ENCODE measurements at regions not wholly inside any gene's neighbourhood (a gene's known extent, or its start where the extent isn't known, plus 50 kb on each side); places are given as distances from the start of the nearest gene placed in this dataset.

GRCh38 chr6:165900970-165901369, 237.9 kb upstream of the PDE10A start:
- Histone ChIP-seq H3K9ac (no peak overlapping the region), H3K4me3 (no peak overlapping the region), H3K27ac (no peak overlapping the region), H3K4me1 (no peaks in the 10 kb centered on the region), H3K9me3 (ENCODE audit: low read depth) (no peaks in the 10 kb centered on the region), H4K20me1 (ENCODE audit: low read depth) (no peaks in the 10 kb centered on the region), H3K27me3 (no peaks in the 10 kb centered on the region), H3K79me2 (ENCODE audit: low read depth) (no peaks in the 10 kb centered on the region), H2AFZ (replicated peaks) (no peak overlapping the region), H3F3A (ENCODE audit: low read depth) (no peaks in the 10 kb centered on the region), H3K4me2 (no peak overlapping the region), H3K36me3 (no peaks in the 10 kb centered on the region)
- no peaks in the 10 kb centered on the region for H3K9me3 Mint-ChIP-seq
- H3K27ac Mint-ChIP-seq = no peak overlapping the region
- H3K27me3 Mint-ChIP-seq (ENCODE audit: insufficient read depth, low read depth) = peaks cover 2% of the 10 kb centered on the region
- H3K4me3 Mint-ChIP-seq = no peak overlapping the region
- H3K4me1 Mint-ChIP-seq = no peaks in the 10 kb centered on the region
- no peaks in the 10 kb centered on the region for H3K36me3 Mint-ChIP-seq
- TF ChIP-seq EZH2 (IDR thresholded peaks at IDR 0.05) (no peak), EZH2phosphoT487 (IDR thresholded peaks at IDR 0.05) (no peak), CTCF (IDR thresholded peaks at IDR 0.05) (no peak)
- no peak for DNase-seq (ENCODE audit: low spot score)

DNA sequence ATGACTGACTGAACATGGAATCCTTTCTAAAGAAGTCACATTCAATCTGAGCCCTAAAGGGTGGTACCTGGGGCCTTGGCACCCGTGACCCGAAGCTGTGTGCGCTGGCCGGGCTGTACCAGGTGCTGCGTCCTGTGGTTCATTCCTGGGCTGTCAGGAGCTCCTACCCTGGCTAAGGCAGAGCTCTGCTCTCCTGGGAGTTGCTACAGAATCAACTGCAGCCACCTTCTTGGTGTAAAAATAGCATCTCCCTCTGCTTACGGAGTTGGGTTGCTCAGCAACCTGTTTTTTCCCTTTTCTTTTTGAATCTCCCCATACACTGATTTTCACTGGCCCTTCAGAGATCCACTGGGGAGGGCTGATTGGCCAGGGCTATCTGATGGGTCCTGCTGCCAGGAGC, 236.6 kb upstream of the PDE10A start:
- Mint-ChIP-seq H3K4me3 (no peak overlapping the region), H3K4me1 (no peaks in the 10 kb centered on the region), H3K36me3 (no peaks in the 10 kb centered on the region), H3K9me3 (no peaks in the 10 kb centered on the region), H3K27me3 (ENCODE audit: insufficient read depth, low read depth) (peaks cover 2% of the 10 kb centered on the region), H3K27ac (peak overlapping the region; percentile 44)
- Histone ChIP-seq H3K9ac (no peak overlapping the region), H3K9me3 (ENCODE audit: low read depth) (no peaks in the 10 kb centered on the region), H4K20me1 (ENCODE audit: low read depth) (no peaks in the 10 kb centered on the region), H3K27ac (no peak overlapping the region), H3K4me3 (no peak overlapping the region), H3K36me3 (no peaks in the 10 kb centered on the region), H3K79me2 (ENCODE audit: low read depth) (no peaks in the 10 kb centered on the region), H3K27me3 (no peaks in the 10 kb centered on the region), H2AFZ (replicated peaks) (no peak overlapping the region), H3K4me2 (no peak overlapping the region), H3K4me1 (no peaks in the 10 kb centered on the region), H3F3A (ENCODE audit: low read depth) (no peaks in the 10 kb centered on the region)
- DNase-seq (ENCODE audit: low spot score) = no peak
- TF ChIP-seq EZH2phosphoT487 (IDR thresholded peaks at IDR 0.05) (no peak), CTCF (IDR thresholded peaks at IDR 0.05) (no peak), EZH2 (IDR thresholded peaks at IDR 0.05) (no peak)

DNA sequence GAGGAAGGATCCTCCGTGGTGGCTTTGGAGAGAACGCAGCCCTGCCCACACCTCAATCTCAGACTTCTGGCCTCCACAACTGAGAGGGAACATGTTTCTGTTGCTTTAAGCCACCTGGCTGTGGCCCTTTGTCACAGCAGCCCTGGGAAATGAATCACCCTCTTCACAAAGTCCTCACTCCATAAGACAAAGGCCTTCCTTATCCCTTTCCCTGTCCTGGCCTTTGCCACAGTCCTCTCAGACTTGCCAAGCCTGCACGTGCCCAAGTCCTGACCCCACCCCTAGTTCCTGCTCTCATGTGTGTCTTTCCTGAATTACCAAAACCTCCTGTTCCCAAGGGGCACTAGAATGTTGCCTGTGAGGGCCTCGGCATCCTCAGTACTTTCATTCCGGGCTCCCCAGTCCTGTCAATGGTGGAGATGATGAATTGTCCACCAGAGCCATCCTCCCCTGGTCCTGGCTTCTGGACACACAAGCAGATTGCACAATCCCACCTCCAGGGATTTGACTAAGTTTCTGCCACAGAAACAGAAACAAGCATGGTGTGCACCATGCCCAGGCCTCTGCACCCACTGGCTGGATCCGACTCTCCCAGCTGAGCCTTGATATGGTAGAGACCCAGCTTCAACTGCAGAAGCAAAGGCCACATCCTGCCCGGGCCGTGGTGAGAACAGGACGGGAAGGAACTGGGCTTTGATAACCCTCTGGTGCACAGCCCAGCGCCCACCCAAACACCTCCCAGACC, 232.6 kb upstream of the PDE10A start:
- no peak for DNase-seq (ENCODE audit: low spot score)
- Histone ChIP-seq H2AFZ (replicated peaks) (no peak overlapping the region), H3K4me2 (no peak overlapping the region), H3K27ac (no peak overlapping the region), H3K9me3 (ENCODE audit: low read depth) (no peaks in the 10 kb centered on the region), H3F3A (ENCODE audit: low read depth) (no peaks in the 10 kb centered on the region), H4K20me1 (ENCODE audit: low read depth) (no peaks in the 10 kb centered on the region), H3K36me3 (no peaks in the 10 kb centered on the region), H3K9ac (no peak overlapping the region), H3K4me3 (no peak overlapping the region), H3K79me2 (ENCODE audit: low read depth) (no peaks in the 10 kb centered on the region), H3K27me3 (no peaks in the 10 kb centered on the region), H3K4me1 (no peaks in the 10 kb centered on the region)
- no peaks in the 10 kb centered on the region for H3K36me3 Mint-ChIP-seq
- H3K9me3 Mint-ChIP-seq = no peaks in the 10 kb centered on the region
- no peak overlapping the region for H3K4me3 Mint-ChIP-seq
- peaks cover 2% of the 10 kb centered on the region for H3K27me3 Mint-ChIP-seq (ENCODE audit: insufficient read depth, low read depth)
- no peak for TF ChIP-seq EZH2 (IDR thresholded peaks at IDR 0.05)
- TF ChIP-seq EZH2phosphoT487 (IDR thresholded peaks at IDR 0.05) = no peak
- no peak for TF ChIP-seq CTCF (IDR thresholded peaks at IDR 0.05)
- H3K4me1 Mint-ChIP-seq = no peaks in the 10 kb centered on the region
- no peak overlapping the region for H3K27ac Mint-ChIP-seq
